ENCODE measurements at regions not wholly inside any gene's neighbourhood (a gene's known extent, or its start where the extent isn't known, plus 50 kb on each side); places are given as distances from the start of the nearest gene placed in this dataset.

DNA sequence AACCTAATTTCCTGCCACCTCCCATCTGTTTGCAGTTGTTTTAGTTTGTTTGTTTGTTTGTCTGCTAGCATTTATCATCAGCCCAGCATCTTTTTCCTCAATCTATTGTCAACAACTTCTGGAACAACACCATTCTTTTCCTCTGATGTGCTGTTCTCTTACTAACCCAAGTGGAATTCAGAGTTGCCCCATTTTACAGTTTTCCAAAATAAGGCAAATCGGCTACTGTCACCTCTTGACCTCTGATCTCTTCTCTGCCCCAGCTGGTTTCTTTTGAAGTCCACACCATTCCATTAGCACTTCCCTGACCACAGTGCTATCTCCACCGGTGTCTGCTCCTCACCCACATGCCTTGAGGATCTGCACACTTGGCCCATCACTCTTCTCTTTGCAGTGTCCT lies 102.4 kb downstream of the EFNB2 start:
- no peaks in the 10 kb centered on the region for H3K79me2 ChIP-seq (ENCODE audit: insufficient read depth, low read length)
- no peak overlapping the region for H2AFZ ChIP-seq (ENCODE audit: low read length)
- DNase-seq (ENCODE audit: insufficient read length, low spot score, missing footprints): no peak
- no peaks in the 10 kb centered on the region for H3K36me3 ChIP-seq (ENCODE audit: insufficient read depth, low read length)
- no peak overlapping the region for H3K27ac ChIP-seq (ENCODE audit: low read depth, low read length)
- TF ChIP-seq, protein P1, sequence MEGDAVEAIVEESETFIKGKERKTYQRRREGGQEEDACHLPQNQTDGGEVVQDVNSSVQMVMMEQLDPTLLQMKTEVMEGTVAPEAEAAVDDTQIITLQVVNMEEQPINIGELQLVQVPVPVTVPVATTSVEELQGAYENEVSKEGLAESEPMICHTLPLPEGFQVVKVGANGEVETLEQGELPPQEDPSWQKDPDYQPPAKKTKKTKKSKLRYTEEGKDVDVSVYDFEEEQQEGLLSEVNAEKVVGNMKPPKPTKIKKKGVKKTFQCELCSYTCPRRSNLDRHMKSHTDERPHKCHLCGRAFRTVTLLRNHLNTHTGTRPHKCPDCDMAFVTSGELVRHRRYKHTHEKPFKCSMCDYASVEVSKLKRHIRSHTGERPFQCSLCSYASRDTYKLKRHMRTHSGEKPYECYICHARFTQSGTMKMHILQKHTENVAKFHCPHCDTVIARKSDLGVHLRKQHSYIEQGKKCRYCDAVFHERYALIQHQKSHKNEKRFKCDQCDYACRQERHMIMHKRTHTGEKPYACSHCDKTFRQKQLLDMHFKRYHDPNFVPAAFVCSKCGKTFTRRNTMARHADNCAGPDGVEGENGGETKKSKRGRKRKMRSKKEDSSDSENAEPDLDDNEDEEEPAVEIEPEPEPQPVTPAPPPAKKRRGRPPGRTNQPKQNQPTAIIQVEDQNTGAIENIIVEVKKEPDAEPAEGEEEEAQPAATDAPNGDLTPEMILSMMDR (IDR thresholded peaks at IDR 0.05; ENCODE audit: extremely low read depth, low read depth, low read length): no peak
- no peaks in the 10 kb centered on the region for H4K20me1 ChIP-seq (ENCODE audit: insufficient read depth, low read length)
- H3K4me2 ChIP-seq (ENCODE audit: insufficient read depth, low read length): no peak overlapping the region
- no peak overlapping the region for H3K4me3 ChIP-seq (ENCODE audit: insufficient read depth, low read length)
- H3K9me3 ChIP-seq (ENCODE audit: low read depth, low read length): no peaks in the 10 kb centered on the region
- no peaks in the 10 kb centered on the region for H3K4me1 ChIP-seq (ENCODE audit: insufficient read depth, low read length)
- no peaks in the 10 kb centered on the region for H3K27me3 ChIP-seq (ENCODE audit: insufficient read depth, low read length)

DNA sequence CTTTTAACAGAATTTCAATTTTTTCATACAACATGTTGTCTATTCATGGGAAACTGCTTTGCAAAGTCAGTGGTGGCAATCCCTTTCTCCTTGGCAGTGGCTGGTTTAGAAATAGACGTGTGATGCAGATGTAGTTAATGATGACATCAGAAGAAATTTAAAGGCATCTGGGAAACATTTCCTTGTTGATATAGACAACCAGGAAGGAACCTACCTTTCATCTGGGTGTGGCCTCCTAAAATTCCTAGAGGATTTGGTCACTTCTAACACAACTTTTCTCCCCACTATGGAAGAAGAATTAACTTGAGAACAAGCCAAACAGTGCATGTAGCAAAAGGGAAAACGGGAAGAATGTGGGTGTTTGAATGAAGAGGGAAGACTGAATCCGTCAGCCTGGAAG lies 102.8 kb downstream of the EFNB2 start:
- Histone ChIP-seq H3K4me2 (ENCODE audit: insufficient read depth, low read length) (no peak overlapping the region), H3K4me3 (ENCODE audit: insufficient read depth, low read length) (no peak overlapping the region), H3K4me1 (ENCODE audit: insufficient read depth, low read length) (no peaks in the 10 kb centered on the region), H3K36me3 (ENCODE audit: insufficient read depth, low read length) (no peaks in the 10 kb centered on the region), H4K20me1 (ENCODE audit: insufficient read depth, low read length) (no peaks in the 10 kb centered on the region), H2AFZ (ENCODE audit: low read length) (no peak overlapping the region), H3K79me2 (ENCODE audit: insufficient read depth, low read length) (no peaks in the 10 kb centered on the region), H3K27ac (ENCODE audit: low read depth, low read length) (no peak overlapping the region), H3K9me3 (ENCODE audit: low read depth, low read length) (no peaks in the 10 kb centered on the region), H3K27me3 (ENCODE audit: insufficient read depth, low read length) (no peaks in the 10 kb centered on the region)
- DNase-seq (ENCODE audit: insufficient read length, low spot score, missing footprints): no peak
- TF ChIP-seq, protein P1 (IDR thresholded peaks at IDR 0.05; ENCODE audit: extremely low read depth, low read depth, low read length): no peak

DNA sequence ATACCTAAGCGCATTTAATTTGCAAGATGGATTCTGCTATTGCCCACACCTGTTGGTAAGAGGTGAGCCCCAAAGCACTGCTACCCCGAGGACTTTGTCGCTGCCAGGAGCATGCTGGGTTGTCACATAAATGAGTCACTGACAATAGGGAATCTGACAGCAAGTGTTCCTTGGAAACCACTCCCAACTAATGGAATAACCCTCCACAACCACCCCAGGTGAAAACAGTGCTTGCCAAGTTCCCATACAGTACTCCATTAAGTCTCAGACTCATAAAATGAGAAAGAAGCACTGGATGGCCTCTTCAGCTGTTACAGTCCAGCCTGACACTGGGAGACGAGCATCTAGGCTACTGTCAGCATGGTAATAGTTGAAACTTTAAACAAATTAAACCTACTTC lies 108.6 kb downstream of the EFNB2 start:
- Histone ChIP-seq H4K20me1 (ENCODE audit: insufficient read depth, low read length) (no peaks in the 10 kb centered on the region), H3K27me3 (ENCODE audit: insufficient read depth, low read length) (no peaks in the 10 kb centered on the region), H3K4me3 (ENCODE audit: insufficient read depth, low read length) (no peak overlapping the region), H3K79me2 (ENCODE audit: insufficient read depth, low read length) (no peaks in the 10 kb centered on the region), H3K4me1 (ENCODE audit: insufficient read depth, low read length) (no peaks in the 10 kb centered on the region), H3K27ac (ENCODE audit: low read depth, low read length) (no peak overlapping the region), H3K4me2 (ENCODE audit: insufficient read depth, low read length) (no peak overlapping the region), H3K9me3 (ENCODE audit: low read depth, low read length) (no peaks in the 10 kb centered on the region), H2AFZ (ENCODE audit: low read length) (no peak overlapping the region), H3K36me3 (ENCODE audit: insufficient read depth, low read length) (no peaks in the 10 kb centered on the region)
- no peak for DNase-seq (ENCODE audit: insufficient read length, low spot score, missing footprints)
- TF ChIP-seq, protein P1 (IDR thresholded peaks at IDR 0.05; ENCODE audit: extremely low read depth, low read depth, low read length): no peak

DNA sequence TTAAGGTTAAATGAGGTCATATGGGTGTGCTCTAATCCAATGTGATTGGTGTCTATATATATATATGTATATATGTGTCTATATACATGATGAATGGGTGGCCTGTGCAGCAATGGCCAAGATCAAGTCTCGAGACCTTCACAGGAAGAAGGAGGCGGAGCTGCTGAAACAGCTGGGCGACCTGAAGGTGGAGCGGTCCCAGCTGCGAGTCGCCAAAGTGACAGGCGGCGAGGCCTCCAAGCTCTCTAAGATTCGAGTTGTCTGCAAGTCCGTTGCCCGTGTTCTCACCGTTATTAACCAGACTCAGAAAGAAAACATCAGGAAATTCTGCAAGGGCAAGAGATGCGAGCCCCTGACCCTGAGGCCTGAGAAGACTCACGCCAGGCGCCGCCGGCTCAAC lies 109.8 kb downstream of the EFNB2 start:
- TF ChIP-seq, protein P1 (IDR thresholded peaks at IDR 0.05; ENCODE audit: extremely low read depth, low read depth, low read length): no peak

More for the DNA sequence above, 109.8 kb downstream of the EFNB2 start:
- H3K36me3 ChIP-seq (ENCODE audit: insufficient read depth, low read length): no peaks in the 10 kb centered on the region
- H3K4me2 ChIP-seq (ENCODE audit: insufficient read depth, low read length): no peak overlapping the region
- H3K27ac ChIP-seq (ENCODE audit: low read depth, low read length): no peak overlapping the region
- no peak overlapping the region for H3K4me3 ChIP-seq (ENCODE audit: insufficient read depth, low read length)
- H3K4me1 ChIP-seq (ENCODE audit: insufficient read depth, low read length): no peaks in the 10 kb centered on the region
- H3K27me3 ChIP-seq (ENCODE audit: insufficient read depth, low read length): no peaks in the 10 kb centered on the region
- no peaks in the 10 kb centered on the region for H4K20me1 ChIP-seq (ENCODE audit: insufficient read depth, low read length)
- no peak for DNase-seq (ENCODE audit: insufficient read length, low spot score, missing footprints)
- no peaks in the 10 kb centered on the region for H3K9me3 ChIP-seq (ENCODE audit: low read depth, low read length)
- no peaks in the 10 kb centered on the region for H3K79me2 ChIP-seq (ENCODE audit: insufficient read depth, low read length)
- no peak overlapping the region for H2AFZ ChIP-seq (ENCODE audit: low read length)

All from osteoblast (primary cell).